PC-3 (cell line): ENCODE measurements at regions not wholly inside any gene's neighbourhood (a gene's known extent, or its start where the extent isn't known, plus 50 kb on each side); places are given as distances from the start of the nearest gene placed in this dataset.

ENCODE experiments used
- ATAC-seq: fragments of 200-7000 bp; cut with Tn5 transposase; 2 replicates; pipeline ENCODE4 v1.9.1; 2020; ENCODE audit warnings: mild to moderate bottlenecking, moderate library complexity
- BruUV-seq: library from RNA; stranded (reverse); fragments of 400-500 nt; replicated peaks from 2 replicates; lab custom pipeline; 2021; lab: Mats Ljungman, UMichigan
- CTCF ChIA-PET: fragments of 300-600 bp; sonication (Branson Sonifier 250); formaldehyde crosslinking; loops from one replicate; lab custom pipeline; 2022; ENCODE audit warnings: antibody characterized with exemption; lab: Charles Lee
- POLR2A ChIA-PET: fragments of 300-600 bp; sonication (Branson Sonifier 250); formaldehyde crosslinking; loops from one replicate; lab custom pipeline; 2022; ENCODE audit warnings: antibody characterized with exemption; ENCODE audit not compliant: unreplicated experiment; lab: Charles Lee
- DNase-seq: peaks from one replicate; pipeline ENCODE4 v3.0.0-alpha.2; 2015
- H2AFZ ChIP-seq: fragments of 300-600 bp; sonication (generic); 2 replicates; pipeline ENCODE4 v1.6.0; 2016; ENCODE audit warnings: antibody characterized with exemption, low read length
- H3F3A ChIP-seq: fragments of 300-600 bp; sonication (generic); one replicate; pipeline ENCODE4 v1.6.0; 2017; ENCODE audit warnings: antibody characterized with exemption, low read length, control low read depth, mild to moderate bottlenecking; ENCODE audit not compliant: unreplicated experiment
- H3K27ac ChIP-seq: fragments of 300-600 bp; sonication (generic); 2 replicates; pipeline ENCODE4 v1.5.1; 2016; ENCODE audit warnings: mild to moderate bottlenecking, low read length
- H3K27me3 ChIP-seq: fragments of 300-600 bp; sonication (generic); 2 replicates; pipeline ENCODE4 v1.6.1; 2016; ENCODE audit warnings: low read length, mixed read lengths
- H3K36me3 ChIP-seq: fragments of 300-600 bp; sonication (generic); 2 replicates; pipeline ENCODE4 v1.6.1; 2016; ENCODE audit warnings: low read depth, mixed run types, low read length, mixed read lengths
- H3K4me1 ChIP-seq: fragments of 300-600 bp; sonication (generic); 2 replicates; pipeline ENCODE4 v1.5.1; 2016; ENCODE audit warnings: low read length; ENCODE audit not compliant: insufficient read depth
- H3K4me2 ChIP-seq: fragments of 300-600 bp; sonication (generic); 2 replicates; pipeline ENCODE4 v1.6.0; 2016; ENCODE audit warnings: low read length
- H3K4me3 ChIP-seq: fragments of 300-600 bp; sonication (generic); 2 replicates; pipeline ENCODE4 v1.5.1; 2016; ENCODE audit warnings: mild to moderate bottlenecking, low read length, mixed read lengths
- H3K79me2 ChIP-seq: fragments of 300-600 bp; sonication (generic); 2 replicates; pipeline ENCODE4 v1.6.1; 2017; ENCODE audit warnings: low read length, mixed read lengths
- H3K9ac ChIP-seq: fragments of 300-600 bp; sonication (generic); 2 replicates; pipeline ENCODE4 v1.6.0; 2016; ENCODE audit warnings: mild to moderate bottlenecking, low read length
- H3K9me2 ChIP-seq: fragments of 300-600 bp; sonication (generic); replicated peaks from 2 replicates; pipeline ENCODE4 v1.6.1; 2016; ENCODE audit warnings: mixed run types, low read length, mixed read lengths
- H3K9me3 ChIP-seq: fragments of 300-600 bp; sonication (generic); 2 replicates; pipeline ENCODE4 v1.6.1; 2016; ENCODE audit warnings: low read length, mixed read lengths
- H4K20me1 ChIP-seq: fragments of 300-600 bp; sonication (generic); 2 replicates; pipeline ENCODE4 v1.6.1; 2016; ENCODE audit warnings: low read length, mixed read lengths
- EZH2 ChIP-seq: fragments of 300-600 bp; sonication (generic); IDR thresholded peaks from one replicate; pipeline ENCODE4 v1.6.1; 2017; ENCODE audit warnings: antibody characterized with exemption, mild to moderate bottlenecking, low read length; ENCODE audit not compliant: unreplicated experiment
- EZH2phosphoT487 ChIP-seq: fragments of 300-600 bp; sonication (generic); IDR thresholded peaks from 2 replicates; pipeline ENCODE4 v1.6.1; 2018; ENCODE audit warnings: mild to moderate bottlenecking, antibody characterized with exemption, low read length, borderline replicate concordance
- intact Hi-C: fragments of 100-400 bp; cut with micrococcal nuclease; formaldehyde crosslinking; loops from 2 replicates; pipeline ENCODE4 v1.9.0; 2023
- TF ChIP-seq, protein P1 (sequence below): fragments of 300-600 bp; sonication (generic); conservative IDR thresholded peaks from 2 replicates; pipeline ENCODE4 v1.5.1; 2017; ENCODE audit warnings: antibody characterized with exemption, low read depth, mild to moderate bottlenecking, low read length

DNA sequence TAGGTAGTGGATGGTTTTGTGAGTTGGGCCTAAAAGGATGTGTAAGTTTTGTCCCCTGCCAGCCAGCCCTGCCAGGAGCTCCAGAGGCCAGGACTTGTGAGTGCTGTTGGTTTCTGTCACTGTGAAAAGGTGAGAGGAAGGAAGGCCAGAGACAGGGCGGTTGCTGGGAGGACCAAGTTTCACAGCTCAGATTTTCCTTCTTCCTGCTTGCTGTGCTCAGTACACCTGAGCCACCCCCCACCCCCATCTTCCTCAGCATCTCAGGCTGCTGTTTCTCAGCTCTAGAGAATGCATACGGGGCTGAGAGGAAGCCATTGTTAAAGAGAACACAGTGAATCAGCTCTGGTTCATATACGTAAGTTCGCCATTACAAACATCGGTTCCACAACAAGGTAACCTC is 139.9 kb downstream of the BUB3 start:
- no peak for ATAC-seq
- ChIA-PET POLR2A (no interaction called here), CTCF (no interaction called here)
- intact Hi-C loops: no loop called here
- H3K27ac ChIP-seq: no peak overlapping the region
- no peak overlapping the region for H3K4me3 ChIP-seq
- no peak overlapping the region for H2AFZ ChIP-seq
- no peaks in the 10 kb centered on the region for H3F3A ChIP-seq
- H3K4me1 ChIP-seq: no peaks in the 10 kb centered on the region
- no peaks in the 10 kb centered on the region for H3K9me2 ChIP-seq
- no peaks in the 10 kb centered on the region for H3K27me3 ChIP-seq
- no peak overlapping the region for H3K9ac ChIP-seq
- BruUV-seq: no TSS peak
- no peak overlapping the region for H3K4me2 ChIP-seq
- no peaks in the 10 kb centered on the region for H4K20me1 ChIP-seq
- TF ChIP-seq, protein P1, sequence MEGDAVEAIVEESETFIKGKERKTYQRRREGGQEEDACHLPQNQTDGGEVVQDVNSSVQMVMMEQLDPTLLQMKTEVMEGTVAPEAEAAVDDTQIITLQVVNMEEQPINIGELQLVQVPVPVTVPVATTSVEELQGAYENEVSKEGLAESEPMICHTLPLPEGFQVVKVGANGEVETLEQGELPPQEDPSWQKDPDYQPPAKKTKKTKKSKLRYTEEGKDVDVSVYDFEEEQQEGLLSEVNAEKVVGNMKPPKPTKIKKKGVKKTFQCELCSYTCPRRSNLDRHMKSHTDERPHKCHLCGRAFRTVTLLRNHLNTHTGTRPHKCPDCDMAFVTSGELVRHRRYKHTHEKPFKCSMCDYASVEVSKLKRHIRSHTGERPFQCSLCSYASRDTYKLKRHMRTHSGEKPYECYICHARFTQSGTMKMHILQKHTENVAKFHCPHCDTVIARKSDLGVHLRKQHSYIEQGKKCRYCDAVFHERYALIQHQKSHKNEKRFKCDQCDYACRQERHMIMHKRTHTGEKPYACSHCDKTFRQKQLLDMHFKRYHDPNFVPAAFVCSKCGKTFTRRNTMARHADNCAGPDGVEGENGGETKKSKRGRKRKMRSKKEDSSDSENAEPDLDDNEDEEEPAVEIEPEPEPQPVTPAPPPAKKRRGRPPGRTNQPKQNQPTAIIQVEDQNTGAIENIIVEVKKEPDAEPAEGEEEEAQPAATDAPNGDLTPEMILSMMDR: no peak
- TF ChIP-seq EZH2 (no peak), EZH2phosphoT487 (no peak)
- DNase-seq: no peak
- H3K9me3 ChIP-seq: no peaks in the 10 kb centered on the region
- no peaks in the 10 kb centered on the region for H3K79me2 ChIP-seq
- no peaks in the 10 kb centered on the region for H3K36me3 ChIP-seq

DNA sequence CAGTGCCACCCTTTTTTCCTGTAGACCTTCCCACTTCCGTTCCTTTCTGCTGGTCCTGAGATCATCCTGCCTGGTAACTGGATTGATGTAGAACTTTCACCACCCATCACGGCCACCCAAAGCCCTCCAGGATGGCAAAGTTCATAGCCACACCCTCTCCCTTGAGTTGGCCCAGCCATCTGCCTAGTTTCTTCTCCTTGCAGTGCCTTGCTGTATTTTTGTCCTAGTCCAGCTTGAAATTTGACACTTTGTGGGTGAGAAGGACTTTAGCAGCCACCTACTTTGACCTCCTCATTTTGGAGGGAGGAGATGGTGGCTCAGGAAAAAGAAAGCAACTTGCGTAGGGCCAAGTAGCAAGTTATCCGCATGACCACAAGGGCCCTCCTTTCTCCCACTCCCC is 140.7 kb downstream of the BUB3 start:
- ChIA-PET CTCF (no interaction called here), POLR2A (no interaction called here)
- TF ChIP-seq, protein P1: no peak
- no peak for TF ChIP-seq EZH2
- no peak for TF ChIP-seq EZH2phosphoT487
- Histone ChIP-seq H3K4me1 (no peaks in the 10 kb centered on the region), H3K36me3 (no peaks in the 10 kb centered on the region), H3K27me3 (no peaks in the 10 kb centered on the region), H3K9me2 (no peaks in the 10 kb centered on the region), H3K27ac (no peak overlapping the region), H2AFZ (no peak overlapping the region), H3F3A (no peaks in the 10 kb centered on the region), H3K9ac (no peak overlapping the region), H3K4me2 (no peak overlapping the region), H3K79me2 (no peaks in the 10 kb centered on the region), H4K20me1 (no peaks in the 10 kb centered on the region), H3K9me3 (no peaks in the 10 kb centered on the region), H3K4me3 (no peak overlapping the region)
- ATAC-seq: no peak
- DNase-seq: no peak
- BruUV-seq: no TSS peak
- intact Hi-C loops: no loop called here

DNA sequence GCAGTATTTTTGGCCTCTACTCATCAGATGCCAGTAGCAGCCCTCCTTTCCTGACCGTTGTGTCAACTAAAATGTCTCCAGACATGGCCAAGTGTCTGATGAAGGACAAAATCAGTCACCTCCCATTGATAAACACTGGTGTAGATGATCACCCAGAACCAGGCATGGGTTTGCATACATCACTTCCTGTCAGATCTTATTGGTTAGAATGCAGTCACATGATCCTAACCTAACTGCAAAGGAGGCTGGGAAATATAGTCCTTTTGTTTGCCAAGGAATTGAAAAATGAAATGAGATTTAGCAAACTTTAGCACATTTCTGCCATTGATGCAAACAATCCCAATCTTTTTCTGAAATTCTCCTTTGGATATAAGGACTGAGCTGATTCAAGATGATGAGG is 141.4 kb downstream of the BUB3 start:
- Histone ChIP-seq H3K4me2 (no peak overlapping the region), H3K9ac (no peak overlapping the region), H2AFZ (no peak overlapping the region), H3F3A (no peaks in the 10 kb centered on the region), H3K9me3 (no peaks in the 10 kb centered on the region), H3K9me2 (no peaks in the 10 kb centered on the region), H3K79me2 (no peaks in the 10 kb centered on the region), H3K36me3 (no peaks in the 10 kb centered on the region), H4K20me1 (no peaks in the 10 kb centered on the region), H3K27ac (no peak overlapping the region), H3K27me3 (no peaks in the 10 kb centered on the region), H3K4me3 (no peak overlapping the region), H3K4me1 (no peaks in the 10 kb centered on the region)
- no peak for DNase-seq
- intact Hi-C loops: no loop called here
- ATAC-seq: no peak
- ChIA-PET CTCF (no interaction called here), POLR2A (no interaction called here)
- TF ChIP-seq, protein P1: no peak
- no peak for TF ChIP-seq EZH2
- no peak for TF ChIP-seq EZH2phosphoT487
- BruUV-seq: no TSS peak
